Stimulated activated CD8-positive, alpha-beta memory T cell treated with anti-CD3 and anti-CD28 coated beads, Interleukin-7, amount 100 ng/mL, for 48 hours (primary cell): ENCODE measurements at regions not wholly inside any gene's neighbourhood (a gene's known extent, or its start where the extent isn't known, plus 50 kb on each side); places are given as distances from the start of the nearest gene placed in this dataset.

Experiments used
- DNase-seq, 2 donors: peaks; one replicate each; pipeline ENCODE4 v3.0.0-alpha.2; 2020; ENCODE audit warnings: low read depth in 1 of 2; ENCODE audit errors: extremely low read depth in 1 of 2

DNA sequence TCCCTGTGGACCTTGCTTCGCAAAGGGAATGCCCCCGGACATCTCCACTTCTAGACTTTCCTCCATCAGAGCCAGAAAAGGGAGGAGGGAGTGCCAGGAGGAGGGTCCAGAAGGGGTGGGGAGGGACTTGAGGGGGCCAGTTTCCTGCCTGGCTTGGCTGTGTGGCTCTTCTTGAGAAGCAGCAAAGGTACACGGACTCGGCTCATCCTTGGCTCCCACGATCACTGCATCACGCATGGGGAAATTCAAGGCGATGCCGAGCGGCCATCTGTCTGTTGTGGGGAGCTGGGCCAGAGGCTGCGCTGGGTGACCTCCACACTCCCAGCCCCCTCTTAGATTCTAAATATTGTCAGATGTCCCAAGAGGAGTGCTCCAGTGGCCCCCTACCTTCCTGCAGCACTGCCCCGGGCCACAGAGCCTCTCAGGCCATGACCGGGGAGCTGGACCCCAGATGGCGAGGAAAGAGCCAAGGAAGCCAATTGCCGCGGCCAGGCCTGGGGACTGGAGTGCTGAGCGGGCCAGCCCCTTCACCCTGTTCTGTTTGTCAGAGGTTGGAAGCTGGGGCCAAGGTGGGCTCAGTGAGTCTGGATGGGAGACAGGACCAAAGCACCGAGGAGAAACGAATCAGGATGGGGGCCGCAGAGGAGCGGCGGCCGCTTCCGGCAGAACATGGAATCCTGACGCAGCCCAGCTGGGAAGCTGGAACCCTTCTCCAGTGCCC is 104.5 kb downstream of the RBFOX3 start:
- DNase-seq, result no peak

DNA sequence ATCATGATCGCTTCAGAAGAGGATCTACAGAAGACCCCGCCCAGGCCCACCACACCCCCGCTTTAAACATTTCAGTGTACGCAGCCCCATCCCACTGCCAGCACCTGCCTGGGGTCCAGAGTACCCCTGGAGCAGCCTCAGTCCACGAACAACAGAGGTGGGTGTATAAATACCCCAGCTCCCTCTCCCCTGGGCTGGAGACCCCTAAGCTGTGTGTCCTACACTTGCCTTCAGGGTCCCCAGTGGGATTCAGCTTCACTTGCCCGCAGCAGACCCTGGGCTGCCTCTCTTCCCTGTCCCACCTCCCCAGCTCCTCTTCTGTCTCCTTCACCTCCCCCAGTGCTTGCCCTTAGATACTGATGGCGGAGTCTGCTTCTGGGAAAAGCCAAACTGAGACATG is 105.7 kb downstream of the RBFOX3 start:
- DNase-seq, result no peak

DNA sequence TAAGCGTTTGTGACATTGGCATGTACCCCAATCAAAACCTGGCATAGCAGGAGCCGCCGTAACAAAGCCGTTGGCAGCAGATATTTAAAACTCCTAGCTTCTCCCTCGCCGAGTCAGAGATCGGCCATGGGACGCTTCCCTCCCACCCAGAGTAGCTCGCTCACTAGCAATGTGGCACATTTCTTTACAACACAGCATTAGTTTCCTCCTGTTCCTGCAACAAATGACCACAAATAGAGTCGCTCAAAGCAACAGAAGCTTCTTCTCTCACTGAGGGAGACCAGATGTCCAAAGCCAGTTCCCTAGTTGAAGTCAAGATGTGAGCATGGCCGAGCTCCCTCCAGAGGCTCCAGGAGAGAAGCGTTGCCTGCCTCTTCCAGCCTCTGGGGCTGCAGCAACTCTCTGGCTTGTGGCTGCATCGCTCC is 106.7 kb downstream of the RBFOX3 start:
- no peak for DNase-seq

DNA sequence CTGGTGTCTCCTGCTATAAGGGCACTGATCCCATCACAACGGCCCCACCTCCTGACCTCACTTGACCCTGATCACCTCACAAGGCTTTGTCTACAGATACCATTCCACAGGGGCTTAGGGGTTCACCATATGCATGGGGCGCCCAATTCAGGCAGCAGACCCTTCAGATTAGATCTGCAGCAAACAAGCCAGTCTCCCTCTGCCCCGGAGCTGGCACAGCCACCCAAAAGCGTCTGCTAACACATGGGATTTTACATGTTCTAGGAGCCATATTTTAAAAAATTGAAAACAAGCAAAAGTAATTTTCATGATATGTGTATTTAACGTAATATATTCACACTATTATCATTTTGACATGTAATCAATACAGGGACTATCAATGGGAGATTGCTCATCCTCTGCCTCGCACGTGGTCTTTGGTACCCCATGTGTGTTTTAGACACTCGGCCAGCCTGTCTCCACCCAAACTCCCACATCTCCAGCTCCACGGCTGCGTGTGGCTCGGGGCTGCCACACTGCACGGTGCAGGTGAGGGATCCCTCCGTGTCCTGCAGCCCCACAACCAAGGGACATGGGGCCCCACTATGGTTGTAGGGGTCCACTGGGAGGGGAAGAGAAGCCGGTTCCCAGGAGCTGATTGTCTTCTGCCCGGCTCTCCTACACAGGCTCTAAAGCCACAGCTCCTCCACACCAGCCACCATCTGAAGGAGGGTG is 107.6 kb downstream of the RBFOX3 start:
- DNase-seq, result no peak

DNA sequence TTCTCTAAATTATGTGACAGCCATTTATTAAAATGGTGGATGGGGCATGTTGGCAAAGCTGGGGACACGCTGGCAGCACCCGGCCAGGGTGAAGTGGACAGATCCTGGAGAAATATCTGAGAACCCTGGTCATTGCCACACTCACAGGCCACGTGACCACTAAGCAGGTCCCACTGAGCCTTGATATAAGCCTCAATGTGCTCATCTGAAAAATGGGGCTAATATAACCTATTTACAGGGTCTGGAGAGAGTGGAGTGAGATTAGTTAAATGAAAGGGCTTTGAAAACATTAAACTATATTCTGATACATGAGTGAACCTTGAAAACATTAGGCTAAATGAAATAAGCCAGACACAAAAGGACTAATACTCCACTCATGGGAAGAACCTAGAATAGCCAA is 108.9 kb downstream of the RBFOX3 start:
- DNase-seq, result no peak

DNA sequence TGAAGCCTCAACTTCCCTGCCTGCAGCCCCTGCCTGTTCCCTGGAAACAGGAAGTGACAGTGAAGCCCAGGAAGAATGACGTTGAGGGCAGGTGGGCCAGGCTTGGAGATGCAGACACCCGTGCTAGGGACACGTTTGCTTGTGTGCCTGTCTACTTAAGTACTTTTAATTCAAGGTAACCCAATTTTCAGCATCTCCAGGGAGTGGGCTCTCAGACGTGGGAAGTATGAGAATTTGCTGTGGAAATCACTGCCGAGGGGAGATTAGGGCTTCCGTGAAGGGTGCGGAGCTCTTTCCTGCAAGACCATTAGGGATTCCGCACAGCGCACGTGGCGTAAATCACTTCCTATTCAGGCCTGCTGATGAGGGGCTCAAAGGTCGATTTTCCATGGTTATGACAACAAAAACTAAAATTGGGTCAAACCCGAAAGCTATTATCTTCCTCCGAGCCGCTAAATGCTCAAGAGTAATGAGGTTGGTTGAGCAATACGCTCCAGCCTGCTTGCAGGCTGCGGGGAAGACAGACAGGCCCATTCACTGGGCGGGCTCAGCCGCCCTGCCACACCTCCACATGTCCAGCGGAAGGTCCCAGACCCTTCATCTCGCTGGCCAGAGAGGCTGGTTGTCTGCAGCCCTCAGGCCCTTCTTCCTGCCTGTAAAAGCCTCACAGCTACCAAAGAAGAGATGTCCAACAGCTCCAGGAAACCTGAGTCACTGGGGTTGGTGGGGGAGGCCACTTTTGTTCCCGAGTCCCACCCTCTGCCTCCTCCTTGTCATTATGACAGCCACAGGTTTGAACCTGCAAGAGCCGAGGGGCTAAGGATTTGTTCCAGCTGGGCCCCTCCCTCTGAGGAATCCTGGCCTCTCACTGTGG is 109.9 kb downstream of the RBFOX3 start:
- no peak for DNase-seq

DNA sequence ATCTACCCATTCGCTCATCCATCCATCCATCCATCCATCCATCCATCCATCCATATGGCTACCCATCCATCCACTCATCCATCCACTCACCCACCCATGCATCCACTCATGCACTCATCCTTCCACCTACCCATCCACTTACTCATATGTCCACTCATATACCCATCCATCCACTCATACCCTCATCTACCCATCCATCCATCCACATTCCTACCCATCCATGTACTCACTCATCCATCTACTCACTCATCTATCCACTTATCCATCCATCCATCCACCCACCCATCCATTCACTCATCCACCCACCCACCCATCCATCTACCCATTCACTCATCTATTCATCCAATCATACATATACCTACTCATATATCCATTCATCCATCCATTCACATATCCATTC is 112.0 kb downstream of the RBFOX3 start:
- no peak for DNase-seq

DNA sequence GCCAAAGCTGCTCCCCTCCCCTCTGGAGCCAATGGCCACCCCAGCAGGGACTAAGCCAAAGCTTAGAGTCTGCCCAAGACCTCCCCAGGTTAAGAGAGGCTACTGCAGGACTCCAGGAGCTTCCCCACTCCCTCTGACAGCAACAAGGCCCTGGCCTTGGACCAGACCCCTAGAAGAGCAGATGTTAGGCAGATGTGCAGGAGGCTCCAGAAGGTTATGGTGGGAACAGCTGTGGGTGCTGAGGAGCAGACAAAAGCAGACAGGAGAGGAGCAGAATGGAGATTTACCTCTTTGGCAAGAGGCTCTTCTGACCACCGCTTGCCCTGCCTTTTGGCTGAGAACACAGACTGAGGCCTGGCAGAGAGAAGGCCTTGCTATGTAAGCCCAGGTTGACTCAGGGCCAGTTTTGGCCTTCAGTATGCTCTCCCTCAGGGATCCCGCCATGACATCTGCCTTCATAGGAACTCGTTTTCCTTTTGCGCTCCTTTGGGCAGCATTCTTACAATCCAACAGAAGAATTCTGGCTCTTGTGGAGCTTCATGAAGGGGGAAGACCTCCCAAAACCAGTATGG is 113.0 kb downstream of the RBFOX3 start:
- no peak for DNase-seq

DNA sequence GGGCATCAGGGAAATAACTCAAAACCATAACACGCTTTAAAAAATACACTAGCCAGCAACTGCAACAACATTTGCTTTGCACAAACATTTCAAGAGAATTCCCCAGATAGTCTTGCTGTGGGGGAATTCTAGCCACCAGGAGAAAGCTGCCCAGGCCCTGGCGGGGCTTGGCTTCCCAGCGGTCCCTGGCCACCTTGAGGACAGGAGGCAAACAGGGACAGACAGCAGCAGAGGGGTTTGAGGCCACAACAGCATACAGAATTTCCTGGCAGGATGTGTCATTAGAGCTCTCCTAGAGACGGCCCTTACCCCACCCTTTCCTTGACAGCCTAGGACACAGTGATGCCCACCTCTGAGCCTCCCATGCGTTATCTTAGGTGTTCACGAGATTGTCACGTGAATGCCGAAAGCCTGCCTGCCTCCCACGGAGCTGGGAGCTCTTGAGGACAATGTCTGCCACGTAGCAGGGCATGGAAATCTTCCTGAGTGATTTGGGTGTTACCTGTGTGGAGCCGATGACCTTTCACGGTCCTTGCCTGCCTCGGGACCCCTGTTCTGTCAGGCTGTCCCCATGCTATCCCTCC is 114.3 kb downstream of the RBFOX3 start:
- DNase-seq, result no peak

DNA sequence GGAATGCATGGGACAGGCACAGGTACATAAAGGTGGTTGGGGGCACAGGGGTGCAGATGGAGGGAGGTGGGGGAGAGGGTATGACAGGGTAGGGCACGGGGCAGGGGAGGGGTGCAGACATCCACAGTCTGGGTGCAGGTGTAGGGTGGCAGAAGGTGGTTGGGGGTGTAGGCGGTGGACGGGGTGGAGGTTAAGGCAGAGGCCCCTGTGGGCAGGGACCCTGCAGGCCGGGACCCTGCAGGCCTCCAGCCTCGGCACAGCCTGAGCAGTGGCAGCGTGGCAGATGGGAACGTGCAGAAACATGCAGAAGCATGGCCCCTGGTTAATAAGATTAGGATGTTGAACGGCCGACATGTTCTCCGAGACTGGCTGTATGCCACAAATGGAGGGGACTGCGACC is 115.2 kb downstream of the RBFOX3 start:
- DNase-seq, result no peak

DNA sequence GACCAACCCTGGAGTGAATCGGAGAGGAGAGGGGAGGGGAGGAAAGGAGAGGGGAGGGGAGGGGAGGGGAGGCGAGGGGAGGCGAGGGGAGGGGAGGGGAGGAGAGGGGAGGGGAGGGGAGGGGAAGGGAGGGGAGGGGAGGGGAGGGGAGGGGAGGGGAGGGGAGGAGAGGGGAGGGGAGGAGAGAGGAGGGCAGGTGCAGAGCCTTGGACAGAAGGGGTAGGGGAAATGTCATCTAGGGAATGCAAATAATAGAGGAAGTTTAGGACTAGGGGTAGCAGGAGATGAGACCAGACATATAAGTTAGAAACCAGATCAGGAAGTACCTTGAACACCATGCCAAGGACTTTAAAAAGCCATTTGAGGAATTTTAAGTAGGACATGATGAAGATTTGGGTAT is 119.8 kb downstream of the RBFOX3 start:
- no peak for DNase-seq

DNA sequence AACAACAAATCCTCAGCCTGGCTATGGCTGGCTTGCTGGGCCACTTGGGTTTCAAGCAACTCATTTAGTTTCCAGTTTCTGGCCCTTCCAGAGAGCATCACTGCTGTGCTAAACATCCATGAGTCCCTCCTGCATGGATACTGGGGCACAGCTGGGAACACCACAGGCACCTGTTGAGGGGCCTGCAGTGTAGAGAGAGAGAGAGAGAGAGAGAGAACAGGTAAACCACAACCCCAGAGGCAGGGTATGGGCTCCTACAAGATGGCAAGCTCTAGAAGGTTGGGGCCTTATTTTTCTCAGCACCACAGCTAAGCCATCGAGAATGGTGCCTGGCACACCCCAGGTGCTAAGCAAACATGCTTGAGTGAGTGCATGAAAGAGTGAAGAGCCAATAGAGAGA is 120.3 kb downstream of the RBFOX3 start:
- DNase-seq, result no peak

DNA sequence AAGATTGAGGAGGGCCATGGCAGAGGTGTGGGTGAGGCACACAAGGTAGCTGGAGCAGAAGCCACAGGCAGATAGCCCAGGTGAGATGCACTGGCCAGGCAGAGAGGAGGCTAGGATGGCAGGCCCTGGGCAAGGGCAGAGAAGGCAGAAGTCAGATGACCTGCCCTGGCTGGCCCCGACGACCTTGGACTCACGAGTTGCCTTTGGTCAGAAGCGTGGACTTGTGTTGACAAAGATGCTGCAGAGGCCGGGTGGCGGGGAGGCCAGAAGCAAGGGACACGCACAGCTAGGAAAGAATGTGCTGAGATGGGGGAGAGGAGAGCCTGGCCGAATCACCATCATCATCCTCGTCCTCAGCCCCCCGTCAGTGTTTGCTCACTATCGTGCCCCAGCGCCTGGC is 123.7 kb downstream of the RBFOX3 start:
- DNase-seq, result no peak

DNA sequence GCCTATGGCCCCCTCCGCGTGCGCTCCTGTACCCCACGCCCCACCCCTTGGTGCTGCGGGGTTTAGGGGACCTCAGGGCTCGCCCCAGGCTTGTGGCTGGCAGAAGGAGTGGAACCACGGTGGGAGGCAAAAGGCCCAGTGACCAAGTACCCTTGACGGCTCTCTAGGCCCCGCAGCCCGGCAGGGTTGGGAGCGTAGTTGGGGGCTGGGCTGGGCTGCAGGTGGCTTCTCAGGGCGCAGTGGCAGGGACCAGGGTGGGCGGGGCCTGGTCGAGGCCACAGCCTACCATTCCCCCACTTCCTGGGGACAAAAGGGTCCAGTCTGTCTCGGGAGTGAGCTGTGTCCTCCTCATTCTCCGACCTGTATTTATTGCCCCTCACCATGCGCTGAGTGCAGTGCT is 124.9 kb downstream of the RBFOX3 start:
- DNase-seq, result no peak

DNA sequence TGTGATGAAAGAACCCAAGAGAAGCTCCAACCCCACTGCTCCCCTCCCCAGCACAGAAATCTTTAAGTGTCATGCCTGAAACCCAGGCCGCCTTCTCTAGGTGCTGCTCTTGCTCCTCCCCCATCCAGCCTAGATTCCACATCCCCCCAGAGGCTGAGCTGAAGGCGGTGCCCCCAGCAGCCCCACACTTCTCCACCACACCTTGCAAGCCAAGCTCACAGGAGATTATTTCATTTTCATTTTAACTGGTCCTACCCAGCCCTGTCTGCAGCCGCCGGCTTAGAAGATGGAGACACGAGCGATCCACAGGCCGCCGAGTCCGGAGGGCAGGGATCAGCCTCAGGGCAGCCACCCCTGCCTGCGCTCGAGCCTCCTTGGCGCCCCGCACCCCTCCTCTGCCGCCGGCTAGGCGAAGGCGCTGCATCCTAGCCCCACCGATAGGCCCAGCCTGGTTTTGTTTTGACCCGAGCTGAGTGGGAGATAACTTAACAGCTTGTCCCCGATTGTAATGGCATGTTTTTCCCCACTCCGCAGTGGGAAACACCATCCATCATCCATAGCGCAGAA is 125.3 kb downstream of the RBFOX3 start:
- no peak for DNase-seq

DNA sequence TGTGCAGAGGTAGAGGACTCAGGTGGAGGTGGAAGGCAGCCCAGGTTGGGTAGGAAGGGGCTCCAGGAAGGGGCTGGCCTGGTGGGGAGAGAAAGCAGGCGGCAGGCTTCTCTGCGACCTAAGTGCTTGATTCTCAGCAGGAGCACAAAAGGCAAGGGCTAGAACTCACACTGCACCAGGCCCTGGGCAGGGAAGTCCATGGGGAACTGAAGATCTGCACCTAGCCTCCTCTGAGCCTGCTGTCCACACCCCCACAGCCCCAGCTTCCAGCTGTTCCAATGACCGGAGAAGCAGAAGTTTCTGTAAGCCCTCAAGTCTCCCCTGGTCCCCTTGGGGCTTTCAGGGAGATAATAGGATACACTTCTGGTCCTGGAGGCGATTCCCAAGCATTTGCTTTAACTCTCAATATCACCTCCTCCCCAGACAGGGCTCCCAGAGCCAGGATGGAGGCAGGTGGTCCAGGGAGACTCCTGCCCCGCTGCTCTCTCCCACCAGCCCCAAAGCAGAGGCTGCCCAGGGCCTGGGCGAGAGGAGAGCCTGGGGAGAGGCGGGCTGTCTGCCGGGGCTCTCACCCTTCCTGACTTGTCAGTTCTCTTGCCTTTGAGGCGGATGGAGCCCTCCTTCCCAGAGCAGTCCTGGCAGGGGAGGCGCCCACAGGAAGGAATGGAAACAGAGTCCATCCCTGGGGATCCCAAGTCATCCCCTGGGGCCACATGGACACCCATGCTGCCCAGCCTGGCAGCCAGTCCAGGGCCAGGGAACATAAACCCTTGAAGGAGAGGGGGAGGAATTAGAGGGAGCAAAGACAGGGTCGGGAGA is 126.0 kb downstream of the RBFOX3 start:
- DNase-seq, result no peak

DNA sequence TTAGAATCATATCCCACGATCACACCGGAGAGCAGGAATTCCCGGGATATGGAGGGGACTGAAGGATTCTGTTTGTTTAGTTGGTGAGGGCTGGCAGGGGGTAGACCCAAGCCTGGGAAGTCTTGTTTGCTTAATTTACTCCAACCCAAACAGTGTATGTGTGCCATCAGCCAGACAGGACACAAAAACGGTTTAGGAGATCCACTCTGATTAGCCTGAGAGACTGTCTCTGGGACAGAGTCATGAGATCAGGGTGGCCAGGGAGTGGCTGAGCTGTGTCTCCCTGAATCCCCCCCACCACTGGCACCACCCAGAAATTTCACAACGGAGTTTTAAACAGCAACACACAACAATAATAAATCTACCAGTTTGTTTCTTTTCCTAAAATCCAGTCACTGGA is 127.0 kb downstream of the RBFOX3 start:
- no peak for DNase-seq

DNA sequence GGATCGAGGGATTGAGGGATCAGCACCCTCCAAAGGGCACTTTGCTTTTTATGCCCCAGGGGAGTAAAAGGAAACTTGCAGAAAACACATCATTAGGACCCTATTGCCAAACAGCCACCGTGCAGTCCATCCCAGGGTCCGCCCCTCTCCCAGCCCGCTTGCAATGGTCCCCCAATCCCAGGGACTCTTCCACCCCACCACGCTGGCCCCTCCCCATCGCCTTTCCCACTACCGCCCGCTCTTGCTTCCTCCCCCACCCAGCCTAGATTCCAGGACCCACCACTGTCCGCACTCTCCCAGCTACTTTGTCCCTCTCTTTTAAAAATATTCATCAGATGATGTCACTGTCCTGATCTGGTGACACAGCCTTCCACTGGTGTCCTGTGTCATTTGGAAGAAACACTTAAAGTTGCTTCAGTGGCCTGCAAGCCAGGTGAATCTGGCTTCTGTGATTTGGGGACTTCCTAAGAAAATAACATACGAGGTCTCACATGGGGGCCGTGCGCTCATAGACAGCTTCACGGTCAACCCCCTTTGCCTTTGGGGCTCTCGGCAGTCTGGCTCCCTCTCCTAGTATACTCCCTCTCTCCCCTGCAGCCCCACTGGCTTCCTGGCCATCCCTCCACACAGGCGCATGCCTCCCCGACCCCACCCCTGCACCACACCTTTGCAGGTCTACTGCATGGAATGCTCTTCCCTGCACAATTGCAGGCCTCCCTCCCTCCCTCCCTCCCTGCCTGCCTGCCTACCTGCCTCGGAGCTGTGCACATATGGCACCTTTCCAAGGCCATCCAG is 127.9 kb downstream of the RBFOX3 start:
- no peak for DNase-seq

DNA sequence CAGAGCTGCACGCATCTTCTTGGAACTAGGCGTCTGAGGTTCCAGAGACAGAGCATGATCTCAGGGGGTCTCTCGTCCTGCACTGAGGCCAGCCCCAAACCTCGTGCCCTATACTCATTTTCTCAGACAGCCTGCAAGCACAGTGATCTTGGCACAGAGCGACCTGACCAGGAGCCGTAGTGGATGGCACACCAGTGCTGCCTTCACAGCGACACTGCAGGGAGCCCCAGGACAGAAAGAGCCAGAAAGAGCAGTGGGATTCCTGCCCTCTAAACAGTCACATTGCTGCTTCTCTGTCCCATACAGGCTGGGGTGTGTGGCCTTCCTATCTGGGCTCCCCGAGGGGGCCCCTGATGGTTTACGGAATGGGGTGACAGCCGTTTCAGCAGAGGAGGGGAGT is 131.0 kb downstream of the RBFOX3 start:
- DNase-seq, result no peak
